ENCODE measurements at regions not wholly inside any gene's neighbourhood (a gene's known extent, or its start where the extent isn't known, plus 50 kb on each side); places are given as distances from the start of the nearest gene placed in this dataset.

- no peak for TF ChIP-seq SIN3A (IDR thresholded peaks at IDR 0.05; ENCODE audit: borderline replicate concordance, insufficient read depth, low read length)
- no peak for TF ChIP-seq POLR2AphosphoS5 (IDR thresholded peaks at IDR 0.05; ENCODE audit: low read depth, low read length)
- no peak for TF ChIP-seq TAF1 (IDR thresholded peaks at IDR 0.05; ENCODE audit: borderline replicate concordance, insufficient read depth, low read length)
Measured at GRCh38 chr14:82431031-82431430, 897.4 kb upstream of the SEL1L start.
